CD4-positive, alpha-beta memory T cell (primary cell): ENCODE measurements at regions not wholly inside any gene's neighbourhood (a gene's known extent, or its start where the extent isn't known, plus 50 kb on each side); places are given as distances from the start of the nearest gene placed in this dataset.

Experiments
- CTCF ChIA-PET: fragments of 350-600 bp; sonication (Branson Sonifier 250); formaldehyde crosslinking; loops from one replicate; lab custom pipeline; 2021; ENCODE audit warnings: inconsistent platforms; ENCODE audit not compliant: partially characterized antibody; lab: Charles Lee
- POLR2A ChIA-PET: fragments of 350-600 bp; sonication (Branson Sonifier 250); formaldehyde crosslinking; loops from one replicate; lab custom pipeline; 2021; ENCODE audit not compliant: partially characterized antibody; lab: Charles Lee
- DNase-seq, 5 donors: peaks; one replicate each; pipeline versions ENCODE4 v3.0.0 to v3.0.0-alpha.2; 2020 to 2022; ENCODE audit warnings: mixed read lengths in 1 of 5
- H3K27ac ChIP-seq: one replicate; pipeline ENCODE4 v1.7.0; 2013; ENCODE audit warnings: low read depth, low read length
- H3K27me3 ChIP-seq: 2 replicates; pipeline ENCODE4 v1.7.0; 2013; ENCODE audit warnings: mild to moderate bottlenecking, low read length, moderate library complexity; ENCODE audit not compliant: insufficient read depth
- H3K36me3 ChIP-seq: 2 replicates; pipeline ENCODE4 v1.7.0; 2013; ENCODE audit warnings: mild to moderate bottlenecking, low read length, moderate library complexity; ENCODE audit not compliant: insufficient read depth
- H3K4me1 ChIP-seq: 2 replicates; pipeline ENCODE4 v1.7.0; 2013; ENCODE audit warnings: mild to moderate bottlenecking, low read length, moderate library complexity; ENCODE audit not compliant: insufficient read depth
- H3K4me3 ChIP-seq, 2 donors: one replicate each; pipeline ENCODE4 v1.7.0; 2013; ENCODE audit warnings: low read length in 2 of 2, mild to moderate bottlenecking in 1 of 2
- H3K9me3 ChIP-seq, 2 donors: one replicate each; pipeline ENCODE4 v1.7.0; 2013; ENCODE audit warnings: low read length in 2 of 2, control low read depth in 1 of 2; ENCODE audit not compliant: control insufficient read depth in 1 of 2
- H3K27ac Mint-ChIP-seq, 7 donors: one replicate each; pipeline ENCODE4 v1.8.0; 2020 to 2021; ENCODE audit warnings: mixed read lengths in 7 of 7, mild to moderate bottlenecking in 6 of 7, inconsistent platforms in 3 of 7, moderate library complexity in 3 of 7
- H3K27me3 Mint-ChIP-seq, 2 donors: one replicate each; pipeline ENCODE4 v1.8.0; 2020 to 2021; ENCODE audit warnings: mixed read lengths in 2 of 2
- H3K36me3 Mint-ChIP-seq, 2 donors: one replicate each; pipeline ENCODE4 v1.8.0; 2020 to 2021; ENCODE audit warnings: mixed read lengths in 2 of 2, inconsistent platforms in 1 of 2, mild to moderate bottlenecking in 1 of 2
- H3K4me1 Mint-ChIP-seq, 4 donors: one replicate each; pipeline ENCODE4 v1.8.0; 2020 to 2021; ENCODE audit warnings: mixed read lengths in 4 of 4, mild to moderate bottlenecking in 1 of 4
- H3K4me3 Mint-ChIP-seq, 8 donors: one replicate each; pipeline ENCODE4 v1.8.0; 2020 to 2021; ENCODE audit warnings: mixed read lengths in 8 of 8, mild to moderate bottlenecking in 7 of 8, moderate library complexity in 6 of 8, inconsistent platforms in 3 of 8
- H3K9me3 Mint-ChIP-seq, 8 donors: one replicate each; pipeline ENCODE4 v1.8.0; 2020 to 2021; ENCODE audit warnings: mixed read lengths in 8 of 8, mild to moderate bottlenecking in 5 of 8, inconsistent platforms in 3 of 8, moderate library complexity in 1 of 8
- intact Hi-C: fragments of 100-400 bp; cut with micrococcal nuclease; formaldehyde crosslinking; loops from one replicate; pipeline ENCODE4 v1.15.1; 2023

DNA sequence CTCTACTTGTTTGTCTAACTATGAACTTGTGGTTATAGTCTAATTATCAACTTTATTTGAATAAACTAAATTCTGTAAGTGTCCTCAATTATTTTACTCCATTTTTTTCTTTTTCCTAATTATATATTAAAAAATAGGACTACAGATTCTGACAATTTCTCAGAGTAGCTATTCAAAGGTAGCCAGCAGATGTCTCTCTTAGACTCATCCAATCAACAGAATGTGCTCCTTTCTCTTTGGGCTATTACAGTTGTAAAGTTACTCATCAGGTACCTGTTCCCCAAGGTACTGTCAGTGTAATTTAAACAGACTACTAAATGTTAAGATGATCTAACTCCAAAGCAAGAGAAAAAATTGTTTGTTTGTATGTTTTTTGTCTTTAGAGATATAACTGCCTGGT, 248.6 kb downstream of the PCDH18 start:
- DNase-seq, result no peak
- no peak overlapping the region for H3K27ac ChIP-seq
- H3K27ac Mint-ChIP-seq, result no peak overlapping the region
- H3K9me3 ChIP-seq, result no peaks in the 10 kb centered on the region
- H3K27me3 ChIP-seq, result no peaks in the 10 kb centered on the region
- no peaks in the 10 kb centered on the region for H3K36me3 ChIP-seq
- peaks cover 0 to 7% (median 4%) of the 10 kb centered on the region in 8 donors for H3K9me3 Mint-ChIP-seq
- CTCF ChIA-PET, result no interaction called here
- H3K27me3 Mint-ChIP-seq, result no peaks in the 10 kb centered on the region
- intact Hi-C loops, result no loop called here
- no peaks in the 10 kb centered on the region for H3K4me1 Mint-ChIP-seq
- H3K36me3 Mint-ChIP-seq, result no peaks in the 10 kb centered on the region
- no peak overlapping the region for H3K4me3 ChIP-seq
- POLR2A ChIA-PET, result no interaction called here
- no peak overlapping the region for H3K4me3 Mint-ChIP-seq
- H3K4me1 ChIP-seq, result no peaks in the 10 kb centered on the region

- Histone ChIP-seq H3K4me1 (no peaks in the 10 kb centered on the region), H3K9me3 (no peaks in the 10 kb centered on the region), H3K27me3 (no peaks in the 10 kb centered on the region), H3K27ac (no peak overlapping the region), H3K36me3 (no peaks in the 10 kb centered on the region), H3K4me3 (no peak overlapping the region)
- ChIA-PET CTCF (no interaction called here), POLR2A (no interaction called here)
- Mint-ChIP-seq H3K9me3 (peaks cover 0 to 7% (median 4%) of the 10 kb centered on the region in 8 donors), H3K36me3 (no peaks in the 10 kb centered on the region), H3K27me3 (no peaks in the 10 kb centered on the region), H3K4me1 (no peaks in the 10 kb centered on the region), H3K27ac (no peak overlapping the region), H3K4me3 (no peak overlapping the region)
- intact Hi-C loops, result no loop called here
- no peak for DNase-seq
Measured at GRCh38 chr4:137278431-137278830, 253.9 kb downstream of the PCDH18 start.

- intact Hi-C loops, result no loop called here
- Histone ChIP-seq H3K27me3 (no peaks in the 10 kb centered on the region), H3K27ac (no peak overlapping the region), H3K9me3 (no peaks in the 10 kb centered on the region), H3K4me1 (no peaks in the 10 kb centered on the region), H3K36me3 (no peaks in the 10 kb centered on the region), H3K4me3 (no peak overlapping the region)
- ChIA-PET POLR2A (no interaction called here), CTCF (no interaction called here)
- DNase-seq, result no peak
- no peaks in the 10 kb centered on the region for H3K27me3 Mint-ChIP-seq
- no peaks in the 10 kb centered on the region for H3K4me1 Mint-ChIP-seq
- H3K27ac Mint-ChIP-seq, result no peak overlapping the region
- peaks cover 0 to 9% (median under 1%) of the 10 kb centered on the region in 8 donors for H3K9me3 Mint-ChIP-seq
- H3K36me3 Mint-ChIP-seq, result no peaks in the 10 kb centered on the region
- H3K4me3 Mint-ChIP-seq, result no peak overlapping the region
Measured at GRCh38 chr4:137274404-137274803, 257.9 kb downstream of the PCDH18 start.

DNA sequence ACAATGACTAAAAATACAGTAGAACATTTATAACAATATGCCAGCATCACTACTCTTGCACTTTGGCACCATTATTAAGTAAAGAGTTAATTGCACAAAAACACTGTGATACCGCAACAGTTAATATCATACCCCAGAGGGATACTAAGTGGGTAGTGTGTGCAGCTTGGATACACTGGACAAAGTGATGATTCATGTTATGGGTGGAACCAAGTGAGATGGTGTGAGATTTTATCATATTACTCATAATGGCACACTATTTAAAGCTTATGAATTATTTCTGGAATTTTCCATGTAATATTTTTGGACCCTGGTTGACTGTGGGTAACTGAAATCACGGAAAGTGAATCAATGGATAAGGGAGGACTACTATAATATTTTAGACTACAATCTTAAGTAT, 265.3 kb downstream of the PCDH18 start:
- H3K27ac ChIP-seq, result no peak overlapping the region

DNA sequence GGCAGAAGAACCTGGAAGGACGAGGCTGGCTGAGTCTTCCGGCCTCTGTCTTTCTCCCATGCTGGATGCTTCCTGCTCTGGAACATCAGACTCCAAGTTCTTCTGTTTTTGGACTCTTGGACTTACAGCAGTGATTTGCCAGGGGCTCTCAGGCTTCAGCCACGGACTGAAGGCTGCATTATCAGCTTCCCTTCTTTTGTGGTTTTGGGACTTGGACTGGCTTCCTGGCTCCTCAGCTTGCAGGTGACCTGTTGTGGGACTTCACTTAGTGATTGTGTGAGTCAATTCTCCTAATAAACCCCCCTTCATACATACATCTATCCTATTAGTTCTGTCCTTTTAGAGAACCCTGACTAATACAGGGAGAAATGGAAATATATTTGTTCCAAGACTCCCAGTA, 265.8 kb downstream of the PCDH18 start:
- peaks cover 0 to 12% (median under 1%) of the 10 kb centered on the region in 8 donors for H3K9me3 Mint-ChIP-seq
- H3K27ac Mint-ChIP-seq, result no peak overlapping the region
- no peak overlapping the region for H3K4me3 Mint-ChIP-seq
- H3K4me1 Mint-ChIP-seq, result no peaks in the 10 kb centered on the region
- POLR2A ChIA-PET, result no interaction called here
- no peaks in the 10 kb centered on the region for H3K36me3 ChIP-seq
- H3K9me3 ChIP-seq, result no peaks in the 10 kb centered on the region
- CTCF ChIA-PET, result no interaction called here
- H3K27me3 ChIP-seq, result no peaks in the 10 kb centered on the region
- H3K27me3 Mint-ChIP-seq, result no peaks in the 10 kb centered on the region
- no peaks in the 10 kb centered on the region for H3K4me1 ChIP-seq
- H3K4me3 ChIP-seq, result no peak overlapping the region
- no peak overlapping the region for H3K27ac ChIP-seq
- intact Hi-C loops, result no loop called here
- no peaks in the 10 kb centered on the region for H3K36me3 Mint-ChIP-seq
- DNase-seq, result peak in 1 of 5 donors; percentile 23

More for the DNA sequence above, 265.3 kb downstream of the PCDH18 start:
- Histone ChIP-seq H3K4me3 (no peak overlapping the region), H3K9me3 (no peaks in the 10 kb centered on the region), H3K36me3 (no peaks in the 10 kb centered on the region), H3K4me1 (no peaks in the 10 kb centered on the region), H3K27me3 (no peaks in the 10 kb centered on the region)
- intact Hi-C loops, result no loop called here
- DNase-seq, result no peak
- Mint-ChIP-seq H3K36me3 (no peaks in the 10 kb centered on the region), H3K27ac (no peak overlapping the region), H3K4me1 (no peaks in the 10 kb centered on the region), H3K27me3 (no peaks in the 10 kb centered on the region), H3K9me3 (peaks cover 0 to 12% (median under 1%) of the 10 kb centered on the region in 8 donors), H3K4me3 (no peak overlapping the region)
- ChIA-PET CTCF (no interaction called here), POLR2A (no interaction called here)

DNA sequence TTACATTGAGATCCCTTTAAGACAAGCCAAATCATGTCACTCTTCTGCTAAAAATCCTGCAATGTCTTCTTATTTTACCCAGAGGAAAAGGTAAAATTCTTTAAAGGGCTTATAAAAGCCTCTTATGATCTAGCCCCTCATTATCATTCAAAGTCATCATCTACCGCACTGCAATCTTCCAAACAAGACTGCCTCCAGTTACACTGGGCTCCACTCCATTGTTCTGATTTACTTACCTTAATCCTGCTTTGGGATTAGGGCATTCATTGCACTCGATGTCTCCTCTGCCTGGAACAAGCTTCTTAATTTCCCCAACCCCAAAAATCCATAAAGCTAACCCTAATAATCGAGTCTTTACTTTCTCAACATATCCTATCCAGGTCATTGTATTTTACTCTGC, 269.1 kb downstream of the PCDH18 start:
- Histone ChIP-seq H3K27ac (no peak overlapping the region), H3K4me3 (no peak overlapping the region), H3K36me3 (no peaks in the 10 kb centered on the region), H3K4me1 (no peaks in the 10 kb centered on the region), H3K27me3 (no peaks in the 10 kb centered on the region), H3K9me3 (no peaks in the 10 kb centered on the region)
- POLR2A ChIA-PET, result no interaction called here
- H3K4me3 Mint-ChIP-seq, result no peak overlapping the region
- H3K27ac Mint-ChIP-seq, result no peak overlapping the region
- H3K27me3 Mint-ChIP-seq, result no peaks in the 10 kb centered on the region
- no peaks in the 10 kb centered on the region for H3K36me3 Mint-ChIP-seq
- intact Hi-C loops, result no loop called here
- no peak for DNase-seq
- H3K4me1 Mint-ChIP-seq, result no peaks in the 10 kb centered on the region
- CTCF ChIA-PET, result no interaction called here
- H3K9me3 Mint-ChIP-seq, result peaks cover 0 to 9% (median 3%) of the 10 kb centered on the region in 8 donors

DNA sequence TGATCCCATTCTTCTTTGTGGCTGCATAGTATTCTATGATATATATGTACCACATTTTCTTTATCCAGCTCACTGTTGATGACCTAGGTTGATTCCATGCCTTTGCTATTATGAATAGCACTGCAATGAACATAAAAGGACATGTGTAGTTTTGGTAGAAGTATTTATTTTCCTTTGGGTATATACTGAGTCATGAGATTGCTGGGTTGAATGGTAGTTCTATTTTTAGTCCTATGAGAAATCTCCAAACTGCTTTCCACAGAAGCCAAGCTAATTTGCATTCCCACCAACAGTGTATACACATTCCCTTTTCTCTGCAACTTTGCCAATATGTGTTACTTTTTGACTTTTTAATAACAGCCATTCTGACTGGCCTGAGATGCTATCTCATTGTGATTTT, 278.3 kb downstream of the PCDH18 start:
- no peak overlapping the region for H3K4me3 Mint-ChIP-seq
- CTCF ChIA-PET, result no interaction called here
- no peaks in the 10 kb centered on the region for H3K9me3 ChIP-seq
- no peak overlapping the region for H3K27ac Mint-ChIP-seq
- DNase-seq, result no peak
- H3K27me3 ChIP-seq, result no peaks in the 10 kb centered on the region
- no peaks in the 10 kb centered on the region for H3K36me3 ChIP-seq
- no peak overlapping the region for H3K27ac ChIP-seq
- no peaks in the 10 kb centered on the region for H3K36me3 Mint-ChIP-seq
- no peaks in the 10 kb centered on the region for H3K4me1 Mint-ChIP-seq
- no peak overlapping the region for H3K4me3 ChIP-seq
- intact Hi-C loops, result no loop called here
- H3K27me3 Mint-ChIP-seq, result no peaks in the 10 kb centered on the region
- peaks cover 0 to 8% (median 3%) of the 10 kb centered on the region in 8 donors for H3K9me3 Mint-ChIP-seq
- H3K4me1 ChIP-seq, result no peaks in the 10 kb centered on the region
- POLR2A ChIA-PET, result no interaction called here

GRCh38 chr4:137249112-137249511, 283.2 kb downstream of the PCDH18 start:
- CTCF ChIA-PET, result no interaction called here
- H3K4me1 Mint-ChIP-seq, result no peaks in the 10 kb centered on the region
- Histone ChIP-seq H3K27me3 (no peaks in the 10 kb centered on the region), H3K27ac (no peak overlapping the region), H3K4me1 (no peaks in the 10 kb centered on the region), H3K36me3 (no peaks in the 10 kb centered on the region), H3K9me3 (no peaks in the 10 kb centered on the region), H3K4me3 (no peak overlapping the region)
- POLR2A ChIA-PET, result no interaction called here
- H3K27me3 Mint-ChIP-seq, result no peaks in the 10 kb centered on the region
- no peaks in the 10 kb centered on the region for H3K36me3 Mint-ChIP-seq
- intact Hi-C loops, result no loop called here
- no peak overlapping the region for H3K27ac Mint-ChIP-seq
- H3K9me3 Mint-ChIP-seq, result peaks cover 0 to 5% (median 0%) of the 10 kb centered on the region in 8 donors
- no peak overlapping the region for H3K4me3 Mint-ChIP-seq
- no peak for DNase-seq
